H9 (cell line): ENCODE measurements at regions not wholly inside any gene's neighbourhood (a gene's known extent, or its start where the extent isn't known, plus 50 kb on each side); places are given as distances from the start of the nearest gene placed in this dataset.

Experiments used
- DNase-seq: peaks from one replicate; pipeline ENCODE4 v3.0.0-alpha.2; 2017
- H2AFZ ChIP-seq: one replicate; pipeline ENCODE4 v1.6.1; 2013; ENCODE audit warnings: mild to moderate bottlenecking, low read length, control low read depth, moderate library complexity
- H2AK5ac ChIP-seq: 2 replicates; pipeline ENCODE4 v1.6.1; 2013; ENCODE audit warnings: low read length, control low read depth, mixed read lengths; ENCODE audit not compliant: insufficient read length
- H2BK120ac ChIP-seq: one replicate; pipeline ENCODE4 v1.6.1; 2013; ENCODE audit warnings: low read depth, mild to moderate bottlenecking, low read length, control low read depth, inconsistent platforms; ENCODE audit not compliant: poor library complexity, severe bottlenecking
- H2BK12ac ChIP-seq: 2 replicates; pipeline ENCODE4 v1.6.1; 2013; ENCODE audit warnings: low read length, control low read depth, mixed read lengths, low read depth; ENCODE audit not compliant: insufficient read length
- H2BK15ac ChIP-seq: 2 replicates; pipeline ENCODE4 v1.6.1; 2013; ENCODE audit warnings: low read depth, low read length, control low read depth
- H2BK20ac ChIP-seq: one replicate; pipeline ENCODE4 v1.6.1; 2013; ENCODE audit warnings: low read depth, mild to moderate bottlenecking, low read length, control low read depth, inconsistent platforms; ENCODE audit not compliant: poor library complexity, severe bottlenecking
- H2BK5ac ChIP-seq: 2 replicates; pipeline ENCODE4 v1.6.1; 2013; ENCODE audit warnings: low read length, control low read depth, mixed read lengths; ENCODE audit not compliant: insufficient read length
- H3K14ac ChIP-seq: 2 replicates; pipeline ENCODE4 v1.6.1; 2013; ENCODE audit warnings: low read length, control low read depth; ENCODE audit not compliant: insufficient read depth
- H3K18ac ChIP-seq: 2 replicates; pipeline ENCODE4 v1.6.1; 2013; ENCODE audit warnings: low read depth, mild to moderate bottlenecking, mixed read lengths, low read length, control low read depth; ENCODE audit not compliant: insufficient read length
- H3K23ac ChIP-seq: 2 replicates; pipeline ENCODE4 v1.6.1; 2013; ENCODE audit warnings: low read length, control low read depth, mixed read lengths, low read depth; ENCODE audit not compliant: insufficient read length
- H3K23me2 ChIP-seq: 2 replicates; pipeline ENCODE4 v1.6.1; 2013; ENCODE audit warnings: low read depth, mild to moderate bottlenecking, mixed read lengths, low read length, control low read depth; ENCODE audit not compliant: insufficient read length, poor library complexity, severe bottlenecking
- H3K27ac ChIP-seq: 2 replicates; pipeline ENCODE4 v1.5.1; 2013; ENCODE audit warnings: low read length, control low read depth, mixed read lengths, low read depth; ENCODE audit not compliant: insufficient read length
- H3K27me3 ChIP-seq: 2 replicates; pipeline ENCODE4 v1.6.1; 2013; ENCODE audit warnings: low read length, control low read depth, inconsistent platforms; ENCODE audit not compliant: insufficient read depth
- H3K4ac ChIP-seq: 2 replicates; pipeline ENCODE4 v1.6.1; 2013; ENCODE audit warnings: low read depth, mild to moderate bottlenecking, control low read depth, inconsistent platforms, low read length, moderate library complexity
- H3K4me1 ChIP-seq: 2 replicates; pipeline ENCODE4 v1.6.1; 2013; ENCODE audit warnings: low read length, control low read depth, inconsistent platforms; ENCODE audit not compliant: insufficient read depth
- H3K4me2 ChIP-seq: 2 replicates; pipeline ENCODE4 v1.6.1; 2013; ENCODE audit warnings: low read length, control low read depth, mixed read lengths; ENCODE audit not compliant: insufficient read length, insufficient read depth
- H3K56ac ChIP-seq: 2 replicates; pipeline ENCODE4 v1.6.1; 2013; ENCODE audit warnings: low read depth, mild to moderate bottlenecking, mixed read lengths, low read length, control low read depth; ENCODE audit not compliant: insufficient read length
- H3K79me1 ChIP-seq: 2 replicates; pipeline ENCODE4 v1.6.1; 2013; ENCODE audit warnings: low read depth, mild to moderate bottlenecking, moderate library complexity, low read length, control low read depth, inconsistent platforms; ENCODE audit not compliant: insufficient read depth, poor library complexity, severe bottlenecking
- H3K79me2 ChIP-seq: 2 replicates; pipeline ENCODE4 v1.6.1; 2013; ENCODE audit warnings: low read length, control low read depth, inconsistent platforms; ENCODE audit not compliant: insufficient read depth
- H3K9ac ChIP-seq: 2 replicates; pipeline ENCODE4 v1.6.1; 2013; ENCODE audit warnings: low read length, control low read depth, mixed read lengths; ENCODE audit not compliant: insufficient read length; ENCODE audit errors: extremely low read depth
- H3K9me3 ChIP-seq: one replicate; pipeline ENCODE4 v1.6.1; 2013; ENCODE audit warnings: low read depth, low read length, inconsistent platforms; ENCODE audit not compliant: control insufficient read depth
- H3T11ph ChIP-seq: one replicate; pipeline ENCODE4 v1.6.1; 2013; ENCODE audit warnings: mild to moderate bottlenecking, low read length, control low read depth, inconsistent platforms
- H4K20me1 ChIP-seq: one replicate; pipeline ENCODE4 v1.6.1; 2013; ENCODE audit not compliant: control insufficient read depth, insufficient read length, insufficient read depth
- H4K5ac ChIP-seq: 2 replicates; pipeline ENCODE4 v1.6.1; 2013; ENCODE audit warnings: low read depth, mild to moderate bottlenecking, mixed read lengths, low read length, control low read depth; ENCODE audit not compliant: insufficient read length
- H4K8ac ChIP-seq: replicated peaks from 2 replicates; pipeline ENCODE4 v1.6.1; 2013; ENCODE audit warnings: low read length, control low read depth, mixed read lengths, low read depth; ENCODE audit not compliant: insufficient read length
- H4K91ac ChIP-seq: 2 replicates; pipeline ENCODE4 v1.6.1; 2013; ENCODE audit warnings: low read depth, mild to moderate bottlenecking, moderate library complexity, mixed read lengths, low read length, control low read depth; ENCODE audit not compliant: insufficient read length
- H3K27ac Mint-ChIP-seq, 3 experiments: 2 replicates in 2 of 3; 3 replicates in 1 of 3; pipeline ENCODE4 v1.8.0; 2020 to 2021; ENCODE audit warnings: mixed read lengths in 3 of 3, mild to moderate bottlenecking in 1 of 3, moderate library complexity in 1 of 3
- H3K27me3 Mint-ChIP-seq: 2 replicates; pipeline ENCODE4 v1.8.0; 2021; ENCODE audit warnings: low read depth, mild to moderate bottlenecking, moderate library complexity, mixed read lengths
- H3K36me3 Mint-ChIP-seq, 3 experiments: 2 replicates in 2 of 3; 3 replicates in 1 of 3; pipeline ENCODE4 v1.8.0; 2020 to 2021; ENCODE audit warnings: low read depth in 3 of 3, mixed read lengths in 3 of 3; ENCODE audit not compliant: insufficient read depth in 1 of 3
- H3K4me1 Mint-ChIP-seq, 2 experiments: 2 replicates each; pipeline ENCODE4 v1.8.0; 2020; ENCODE audit warnings: mixed read lengths in 2 of 2
- H3K4me3 Mint-ChIP-seq, 2 experiments: 2 replicates in 1 of 2; 3 replicates in 1 of 2; pipeline ENCODE4 v1.8.0; 2020 to 2021; ENCODE audit warnings: mild to moderate bottlenecking in 2 of 2, mixed read lengths in 2 of 2, moderate library complexity in 1 of 2
- H3K9me3 Mint-ChIP-seq, 2 experiments: 2 replicates in 1 of 2; 3 replicates in 1 of 2; pipeline ENCODE4 v1.8.0; 2020; ENCODE audit warnings: mild to moderate bottlenecking in 2 of 2, mixed read lengths in 2 of 2, moderate library complexity in 1 of 2
- WGBS: extraction: QIAGEN DNeasy Blood & Tissue Kit; methylation state at CpG from one replicate; pipeline ENCODE4 v1.1.7; 2013; ENCODE audit warnings: missing lambda C conversion rate, low lambda C conversion rate, mixed read lengths; ENCODE audit not compliant: insufficient read length; ENCODE audit errors: extremely low coverage; 5-methylcytosine and 5-hydroxymethylcytosine counted together
- TF ChIP-seq, protein P1 (sequence below): fragments of 200-600 bp; sonication (generic); conservative IDR thresholded peaks from 3 replicates; pipeline ENCODE4 v1.8.0; 2021; ENCODE audit warnings: antibody characterized with exemption, mild to moderate bottlenecking

DNA sequence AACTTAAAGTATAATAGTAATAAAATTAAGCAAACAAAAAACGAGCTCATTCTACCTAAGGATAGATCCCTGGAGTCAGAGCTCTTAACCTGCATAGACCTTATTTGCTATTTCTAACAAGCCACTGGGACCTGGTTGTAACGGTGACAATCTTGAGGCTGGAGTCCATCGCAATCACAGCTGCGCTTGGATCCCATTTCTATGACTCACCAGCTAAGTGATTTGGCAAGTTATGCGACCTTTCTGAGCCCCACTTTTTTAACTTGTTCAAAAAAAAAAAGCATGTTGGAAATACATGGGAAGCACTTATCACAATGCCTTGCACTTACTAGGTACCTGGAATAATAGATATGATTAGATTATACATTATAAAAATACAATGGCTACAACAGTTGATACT, 389.5 kb upstream of the CDH4 start:
- Histone ChIP-seq H2BK5ac (no peak overlapping the region), H3K14ac (no peak overlapping the region), H2BK12ac (no peak overlapping the region), H4K20me1 (no peaks in the 10 kb centered on the region), H3K79me1 (no peaks in the 10 kb centered on the region), H3K79me2 (no peaks in the 10 kb centered on the region), H2AFZ (no peak overlapping the region), H3K23ac (no peak overlapping the region), H3K4me2 (no peak overlapping the region), H4K8ac (no peak overlapping the region), H3K27ac (no peak overlapping the region), H2BK15ac (no peak overlapping the region), H3K4ac (no peak overlapping the region), H3K4me1 (no peaks in the 10 kb centered on the region), H2BK120ac (no peak overlapping the region), H2AK5ac (no peak overlapping the region), H3K18ac (no peak overlapping the region), H3K23me2 (no peaks in the 10 kb centered on the region), H2BK20ac (no peak overlapping the region), H3K9ac (no peak overlapping the region), H3K9me3 (no peaks in the 10 kb centered on the region), H3K27me3 (no peaks in the 10 kb centered on the region), H3T11ph (no peak overlapping the region), H3K56ac (no peak overlapping the region), H4K91ac (no peak overlapping the region), H4K5ac (no peak overlapping the region)
- no peak for DNase-seq
- H3K27ac Mint-ChIP-seq, result no peak overlapping the region
- no peak overlapping the region for H3K4me3 Mint-ChIP-seq
- H3K27me3 Mint-ChIP-seq, result peaks cover 28% of the 10 kb centered on the region
- no CpG with 5 or more reads among the region's 5 CpGs for WGBS
- H3K9me3 Mint-ChIP-seq, result peaks cover 0 to 3% of the 10 kb centered on the region in 2 experiments; a peak in 1 of 5 replicates
- H3K4me1 Mint-ChIP-seq, result no peaks in the 10 kb centered on the region
- TF ChIP-seq, protein P1, sequence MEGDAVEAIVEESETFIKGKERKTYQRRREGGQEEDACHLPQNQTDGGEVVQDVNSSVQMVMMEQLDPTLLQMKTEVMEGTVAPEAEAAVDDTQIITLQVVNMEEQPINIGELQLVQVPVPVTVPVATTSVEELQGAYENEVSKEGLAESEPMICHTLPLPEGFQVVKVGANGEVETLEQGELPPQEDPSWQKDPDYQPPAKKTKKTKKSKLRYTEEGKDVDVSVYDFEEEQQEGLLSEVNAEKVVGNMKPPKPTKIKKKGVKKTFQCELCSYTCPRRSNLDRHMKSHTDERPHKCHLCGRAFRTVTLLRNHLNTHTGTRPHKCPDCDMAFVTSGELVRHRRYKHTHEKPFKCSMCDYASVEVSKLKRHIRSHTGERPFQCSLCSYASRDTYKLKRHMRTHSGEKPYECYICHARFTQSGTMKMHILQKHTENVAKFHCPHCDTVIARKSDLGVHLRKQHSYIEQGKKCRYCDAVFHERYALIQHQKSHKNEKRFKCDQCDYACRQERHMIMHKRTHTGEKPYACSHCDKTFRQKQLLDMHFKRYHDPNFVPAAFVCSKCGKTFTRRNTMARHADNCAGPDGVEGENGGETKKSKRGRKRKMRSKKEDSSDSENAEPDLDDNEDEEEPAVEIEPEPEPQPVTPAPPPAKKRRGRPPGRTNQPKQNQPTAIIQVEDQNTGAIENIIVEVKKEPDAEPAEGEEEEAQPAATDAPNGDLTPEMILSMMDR, result no peak
- H3K36me3 Mint-ChIP-seq, result no peaks in the 10 kb centered on the region
